Pancreas (tissue), 10 donors: ENCODE measurements at regions not wholly inside any gene's neighbourhood (a gene's known extent, or its start where the extent isn't known, plus 50 kb on each side); places are given as distances from the start of the nearest gene placed in this dataset.

Experiments
- ATAC-seq, 4 donors: fragments of 200-7000 bp; cut with Tn5 transposase; one replicate each; pipeline versions ENCODE4 v1.8.0 to v1.9.1; 2020; ENCODE audit warnings: mild to moderate bottlenecking in 4 of 4, moderate library complexity in 4 of 4
- DNase-seq, 6 donors: peaks; one replicate each; pipeline ENCODE4 v3.0.0-alpha.2; 2020
- FAIRE-seq: peaks from 2 replicates; lab custom pipeline; 2012; peaks lifted over from hg19 to GRCh38; lab: Jason Lieb, UNC
- H3K27ac ChIP-seq, 4 donors: fragments of 200-600 bp; sonication (generic); 1 replicate in 3 of 4; 2 replicates in 1 of 4; pipeline versions ENCODE4 v1.5.0 to v1.8.0; 2020
- H3K27me3 ChIP-seq, 4 donors: fragments of 200-600 bp; one replicate each; pipeline ENCODE4 v1.8.0; 2021
- H3K36me3 ChIP-seq, 3 donors: fragments of 200-600 bp; sonication (generic) in 1 of 3; one replicate each; pipeline versions ENCODE4 v1.5.0 to v1.8.0; 2020 to 2021
- H3K4me1 ChIP-seq, 3 donors: fragments of 200-600 bp; one replicate each; pipeline ENCODE4 v1.8.0; 2021
- H3K4me3 ChIP-seq, 4 donors: fragments of 200-600 bp; sonication (generic) in 2 of 4; one replicate each; pipeline versions ENCODE4 v1.5.0 to v1.8.0; 2020 to 2021
- H3K9me3 ChIP-seq, 4 donors: fragments of 200-600 bp; one replicate each; pipeline ENCODE4 v1.8.0; 2021
- CTCF ChIP-seq, 4 donors: fragments of 200-600 bp; sonication (generic) in 3 of 4; IDR thresholded peaks; one replicate each; pipeline versions ENCODE4 v1.5.0 to v1.8.0; 2021; ENCODE audit warnings: antibody characterized with exemption in 4 of 4
- whole genome bisulfite sequencing, 2 donors: extraction: QIAGEN DNeasy Blood & Tissue Kit; methylation state at CpG; one replicate each; pipeline ENCODE4 v1.1.7; 2013; 5-methylcytosine and 5-hydroxymethylcytosine counted together
- intact Hi-C, 3 donors: fragments of 100-400 bp; cut with DNase I; formaldehyde crosslinking; loops; one replicate each; pipeline versions ENCODE4 v1.11.1 to v1.14.2; 2022
- donor health status: healthy with polysubstance abuse.
- donor health status: DM: no; HTN: no; CAD: no; lungs with moderate emphysema.
- donor health status: DM: no; HTN: no; CAD: no.
- donor health status: control.
- donor health status: control.
- donor health status: Bipolar disorder and iron deficiency.
- donor health status: DM: yes; HTN: yes; CAD: no.
- donor health status: DM: no; HTN: no; CAD: no.
- donor health status: DM: no; HTN: no; CAD: no.
- donor health status: DM: yes; HTN: yes; CAD: no.

DNA sequence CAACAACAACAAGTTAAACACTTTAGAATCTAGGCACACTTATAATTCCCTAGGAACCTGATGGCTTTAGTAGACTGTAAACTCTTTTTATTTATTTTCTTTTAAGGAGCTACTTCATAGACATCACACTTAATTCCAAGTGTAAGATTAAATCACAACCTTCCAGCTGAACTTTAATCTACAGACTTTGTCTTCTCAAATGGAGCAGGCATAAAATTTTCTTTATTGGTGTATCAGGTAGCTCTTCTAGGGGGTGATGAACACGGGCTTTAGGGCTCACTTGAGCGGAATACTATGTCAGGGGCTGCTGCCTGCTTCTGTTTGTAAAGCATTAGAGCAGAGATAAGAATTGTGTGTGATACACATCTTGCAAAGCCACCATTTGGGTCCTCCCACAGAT lies 525.8 kb upstream of the FAT3 start:
- Histone ChIP-seq H3K27me3 (no peaks in the 10 kb centered on the region), H3K4me1 (no peaks in the 10 kb centered on the region), H3K4me3 (no peak overlapping the region), H3K9me3 (no peaks in the 10 kb centered on the region), H3K27ac (no peak overlapping the region), H3K36me3 (no peaks in the 10 kb centered on the region)
- DNase-seq: no peak
- WGBS, 2 donors: 34 to 39% methylated on average over 2 of the region's 2 CpGs
- no peak for ATAC-seq
- intact Hi-C loops: no loop called here
- TF ChIP-seq CTCF (IDR thresholded peaks at IDR 0.05): no peak
- no peak for FAIRE-seq

DNA sequence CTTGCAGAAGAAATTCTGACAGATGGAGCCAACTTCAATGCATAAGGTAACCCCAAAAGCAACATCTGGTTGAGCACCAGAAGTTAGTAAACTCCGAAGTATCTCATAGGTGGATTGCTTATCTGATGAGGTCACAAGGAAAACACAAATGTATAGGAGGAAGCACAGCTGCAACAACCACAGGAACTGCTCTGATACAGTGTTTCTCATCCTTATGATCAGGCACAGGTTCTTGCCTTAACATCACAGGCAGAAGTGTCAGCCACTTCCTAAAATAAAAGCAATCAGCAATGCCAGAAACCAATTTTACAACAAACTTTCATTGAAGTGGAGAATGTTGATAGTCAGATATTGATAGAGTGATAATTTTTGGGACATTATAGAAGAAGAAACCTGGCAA lies 530.3 kb upstream of the FAT3 start:
- Histone ChIP-seq H3K9me3 (no peaks in the 10 kb centered on the region), H3K36me3 (no peaks in the 10 kb centered on the region), H3K4me3 (no peak overlapping the region), H3K27me3 (no peaks in the 10 kb centered on the region), H3K27ac (no peak overlapping the region), H3K4me1 (no peaks in the 10 kb centered on the region)
- FAIRE-seq (no peak), DNase-seq (no peak), ATAC-seq (no peak)
- WGBS, 2 donors: 59 to 71% methylated on average over 1 of the region's 1 CpG
- TF ChIP-seq CTCF (IDR thresholded peaks at IDR 0.05): no peak
- intact Hi-C loops: no loop called here

GRCh38 chr11:91691872-91692271 lies 532.7 kb upstream of the FAT3 start:
- Histone ChIP-seq H3K27me3 (no peaks in the 10 kb centered on the region), H3K27ac (no peak overlapping the region), H3K4me3 (no peak overlapping the region), H3K4me1 (no peaks in the 10 kb centered on the region), H3K36me3 (no peaks in the 10 kb centered on the region), H3K9me3 (no peaks in the 10 kb centered on the region)
- 70 to 76% methylated on average over 1 of the region's 1 CpG for WGBS, 2 donors
- FAIRE-seq (no peak), ATAC-seq (no peak), DNase-seq (no peak)
- TF ChIP-seq CTCF (IDR thresholded peaks at IDR 0.05): no peak
- intact Hi-C loops: no loop called here

DNA sequence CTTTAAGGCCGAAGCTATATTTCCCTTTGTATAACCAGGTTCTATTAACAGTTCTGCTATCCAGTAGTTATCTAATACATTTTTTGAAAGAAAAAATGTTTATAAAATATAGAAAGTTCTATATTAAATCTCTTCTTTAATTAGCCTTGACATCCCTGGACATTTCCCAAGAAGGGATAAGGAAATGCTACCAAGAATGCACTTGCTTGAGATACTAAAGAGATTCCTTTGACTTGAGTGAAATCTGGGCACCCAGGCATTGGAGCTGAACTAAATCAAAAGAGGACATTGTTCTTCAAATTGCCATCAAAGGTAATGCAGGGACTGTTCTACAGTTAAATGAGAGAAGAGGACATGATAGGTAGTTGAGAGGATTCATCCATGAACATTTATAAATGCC lies 535.9 kb upstream of the FAT3 start:
- 86 to 87% methylated on average over 1 of the region's 1 CpG for WGBS, 2 donors
- no peak for ATAC-seq
- FAIRE-seq: no peak

GRCh38 chr11:91686700-91687099 lies 537.9 kb upstream of the FAT3 start:
- Histone ChIP-seq H3K36me3 (no peaks in the 10 kb centered on the region), H3K4me3 (no peak overlapping the region), H3K9me3 (no peaks in the 10 kb centered on the region), H3K27me3 (no peaks in the 10 kb centered on the region), H3K4me1 (no peaks in the 10 kb centered on the region), H3K27ac (no peak overlapping the region)
- TF ChIP-seq CTCF (IDR thresholded peaks at IDR 0.05): no peak
- DNase-seq (no peak), ATAC-seq (no peak), FAIRE-seq (no peak)
- WGBS, 2 donors: 70 to 86% methylated on average over 1 of the region's 1 CpG
- intact Hi-C loops: no loop called here

More for the DNA sequence above, 535.9 kb upstream of the FAT3 start:
- no peaks in the 10 kb centered on the region for H3K4me1 ChIP-seq
- no peaks in the 10 kb centered on the region for H3K9me3 ChIP-seq
- no peak overlapping the region for H3K4me3 ChIP-seq
- no peaks in the 10 kb centered on the region for H3K27me3 ChIP-seq
- H3K36me3 ChIP-seq: no peaks in the 10 kb centered on the region
- TF ChIP-seq CTCF (IDR thresholded peaks at IDR 0.05): no peak
- no peak for DNase-seq
- intact Hi-C loops: no loop called here
- no peak overlapping the region for H3K27ac ChIP-seq
